GM06990 (cell line): ENCODE measurements at regions not wholly inside any gene's neighbourhood (a gene's known extent, or its start where the extent isn't known, plus 50 kb on each side); places are given as distances from the start of the nearest gene placed in this dataset.

Experiments used
- DNase-seq: peaks from one replicate; pipeline ENCODE4 v3.0.0-alpha.2; 2011; ENCODE audit not compliant: insufficient read length; ENCODE audit errors: extremely low read depth
- H3K27me3 ChIP-seq: replicated peaks from 2 replicates; pipeline ENCODE4 v1.6.0; 2011; ENCODE audit warnings: low read length; ENCODE audit not compliant: control insufficient read depth, insufficient read depth
- H3K36me3 ChIP-seq: 2 replicates; pipeline ENCODE4 v1.5.1; 2011; ENCODE audit warnings: low read length; ENCODE audit not compliant: control insufficient read depth, insufficient read depth
- H3K4me3 ChIP-seq: replicated peaks from 2 replicates; pipeline ENCODE4 v1.5.1; 2011; ENCODE audit warnings: low read depth, mild to moderate bottlenecking, control low read depth, low read length
- CTCF ChIP-seq: IDR thresholded peaks from 2 replicates; pipeline ENCODE4 v1.5.1; 2011; ENCODE audit warnings: low read length, control low read depth, mild to moderate bottlenecking, inconsistent platforms; ENCODE audit not compliant: insufficient read depth, poor library complexity, severe bottlenecking

DNA sequence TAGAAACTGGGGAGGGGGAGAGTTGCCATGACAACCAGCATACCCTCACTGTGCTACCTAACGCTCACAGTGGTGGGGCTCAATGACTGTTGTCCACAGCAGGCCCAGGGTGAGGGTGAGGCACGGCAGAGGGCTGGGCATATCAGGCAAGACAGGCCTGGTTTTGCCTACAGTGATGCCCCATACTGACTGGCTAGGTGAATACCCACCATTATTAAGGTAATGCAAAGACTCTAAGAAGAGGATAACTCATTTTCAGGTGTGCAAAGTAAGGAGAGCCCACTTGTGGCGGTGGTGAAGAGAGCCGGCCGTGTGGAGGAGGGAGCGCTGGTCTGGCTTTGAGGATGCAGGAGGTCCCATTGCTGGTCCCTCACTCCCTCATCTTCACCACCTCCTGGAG, 422.3 kb downstream of the FUT8 start:
- TF ChIP-seq CTCF, result no peak
- Histone ChIP-seq H3K4me3 (no peak overlapping the region), H3K27me3 (no peaks in the 10 kb centered on the region), H3K36me3 (no peaks in the 10 kb centered on the region)
- no peak for DNase-seq

DNA sequence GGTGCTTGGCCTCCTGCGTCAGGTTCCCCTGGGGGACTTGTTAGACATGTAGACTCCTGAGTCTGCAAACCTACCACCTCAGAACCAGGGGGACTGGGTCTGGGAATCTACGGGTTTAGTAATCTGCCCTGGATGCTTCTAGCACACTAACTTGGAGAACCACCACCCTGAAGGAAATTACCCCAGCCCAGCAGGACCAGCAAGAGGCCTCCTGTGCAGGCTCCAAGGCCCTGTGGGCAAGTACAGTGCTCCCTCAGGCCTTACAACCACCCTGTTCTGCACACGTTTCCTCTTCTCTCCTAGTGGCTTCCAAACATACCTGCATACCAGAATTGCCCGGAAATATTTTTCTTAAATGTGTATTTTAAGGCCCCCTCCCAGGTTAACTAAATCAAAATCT, 423.0 kb downstream of the FUT8 start:
- H3K36me3 ChIP-seq, result no peaks in the 10 kb centered on the region
- no peak for TF ChIP-seq CTCF
- H3K27me3 ChIP-seq, result no peaks in the 10 kb centered on the region
- H3K4me3 ChIP-seq, result no peak overlapping the region
- no peak for DNase-seq

- Histone ChIP-seq H3K27me3 (no peaks in the 10 kb centered on the region), H3K4me3 (no peak overlapping the region), H3K36me3 (no peaks in the 10 kb centered on the region)
- no peak for DNase-seq
- no peak for TF ChIP-seq CTCF
These were observed 426.0 kb downstream of the FUT8 start for GRCh38 chr14:65838565-65838964.

- no peak for DNase-seq
- no peak for TF ChIP-seq CTCF
- H3K36me3 ChIP-seq, result no peaks in the 10 kb centered on the region
- no peak overlapping the region for H3K4me3 ChIP-seq
- no peaks in the 10 kb centered on the region for H3K27me3 ChIP-seq
These were observed 427.7 kb downstream of the FUT8 start for GRCh38 chr14:65840118-65840751.

DNA sequence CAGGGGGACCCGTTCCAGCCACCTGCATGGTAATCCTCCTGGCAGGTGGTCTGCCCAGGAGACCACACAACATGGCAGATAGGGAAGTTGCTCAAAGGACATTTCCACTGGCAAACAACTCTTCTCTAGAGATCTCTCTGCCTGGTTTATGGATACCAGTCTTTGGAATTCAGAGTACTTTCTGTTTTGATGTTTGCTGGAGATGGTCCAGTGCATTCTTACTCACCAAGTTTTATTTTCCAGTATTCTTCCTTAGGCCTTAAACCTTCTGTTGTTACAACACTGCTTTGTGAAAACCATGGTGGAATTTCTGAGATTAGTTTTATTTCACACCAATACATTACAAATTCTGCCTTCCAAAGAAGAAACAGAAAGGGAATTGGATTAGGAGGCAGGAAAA, 428.3 kb downstream of the FUT8 start:
- no peaks in the 10 kb centered on the region for H3K27me3 ChIP-seq
- no peak for TF ChIP-seq CTCF
- no peak overlapping the region for H3K4me3 ChIP-seq
- no peak for DNase-seq
- H3K36me3 ChIP-seq, result no peaks in the 10 kb centered on the region
